Left lobe of liver (tissue), 2 donors: ENCODE measurements at regions not wholly inside any gene's neighbourhood (a gene's known extent, or its start where the extent isn't known, plus 50 kb on each side); places are given as distances from the start of the nearest gene placed in this dataset.
A peak's percentile ranks its signal among the peaks of the same experiment; 100 is the strongest.
"Not testable (repeated sequence)": the region's sequence is repeated elsewhere in the genome, so short reads cannot be mapped to it uniquely, and the experiment has no call there.

ENCODE experiments used
- ATAC-seq: fragments of 200-7000 bp; cut with Tn5 transposase; one replicate; pipeline ENCODE4 v1.9.1; 2020; ENCODE audit warnings: mild to moderate bottlenecking, moderate library complexity
- DNase-seq: peaks from one replicate; pipeline ENCODE4 v3.0.0-alpha.2; 2020; ENCODE audit warnings: low spot score
- donor health status: DM: no; HTN: no; CAD: no; lungs with moderate emphysema.
- donor health status: DM: no; HTN: yes; CAD: no.

DNA sequence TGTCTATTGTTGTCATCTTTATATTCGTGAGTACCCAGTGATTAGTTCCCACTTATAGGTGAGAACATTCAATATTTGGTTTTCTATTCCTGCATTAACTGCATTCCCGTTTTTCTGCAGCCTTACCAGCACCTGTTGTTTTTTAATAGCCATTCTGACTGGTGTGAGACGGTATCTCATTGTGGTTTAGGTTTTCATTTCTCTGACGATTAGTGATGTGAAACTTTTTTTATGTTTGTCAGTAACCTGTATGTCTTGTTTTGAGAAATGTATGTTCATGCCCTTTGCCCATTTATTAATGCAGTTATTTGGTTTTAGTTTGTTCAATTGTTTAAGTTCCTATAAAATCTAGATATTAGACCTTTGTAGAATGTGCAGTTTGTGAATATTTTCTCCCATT lies 546.0 kb upstream of the RORB start:
- no peak for DNase-seq

DNA sequence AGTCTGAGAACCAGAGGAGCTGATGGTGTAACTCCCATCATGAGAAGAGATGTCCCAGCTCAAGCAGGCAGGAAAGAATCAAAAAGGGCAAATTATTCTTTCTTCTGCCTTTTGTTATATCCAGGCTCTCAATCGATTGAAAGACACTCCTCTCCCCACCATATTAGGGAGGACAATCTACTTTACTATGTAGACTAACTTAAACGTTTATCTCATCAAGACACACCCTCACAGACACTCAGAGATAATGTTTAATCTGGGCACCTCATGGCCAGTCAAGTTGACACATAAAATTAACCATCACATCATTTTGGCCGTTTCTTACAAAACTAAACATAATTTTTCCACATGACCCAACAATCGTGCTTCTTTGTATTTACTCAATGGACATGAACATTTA lies 534.3 kb upstream of the RORB start:
- no peak for ATAC-seq

More for the DNA sequence above, 546.0 kb upstream of the RORB start:
- no peak for ATAC-seq

DNA sequence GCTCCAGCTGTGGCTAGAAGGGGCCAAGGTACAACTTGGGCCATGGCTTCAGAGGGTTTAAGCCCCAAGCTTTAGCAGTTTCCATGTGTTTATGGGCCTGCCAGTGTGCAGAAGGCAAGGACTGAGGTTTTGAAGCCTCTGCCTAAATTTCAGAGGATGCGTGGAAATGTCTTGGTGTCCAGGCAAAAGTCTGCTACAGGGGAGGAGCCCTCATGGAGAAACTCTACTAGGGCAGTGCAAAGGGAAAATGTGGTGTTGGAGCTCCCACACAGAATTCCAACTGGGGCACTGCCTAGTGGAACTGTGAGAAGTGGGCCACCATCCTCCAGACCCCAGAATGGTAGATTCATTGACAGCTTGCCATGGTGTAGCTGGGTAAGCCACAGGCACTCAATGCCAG lies 527.2 kb upstream of the RORB start:
- DNase-seq: no peak
- no peak for ATAC-seq

More for the DNA sequence above, 534.3 kb upstream of the RORB start:
- DNase-seq: no peak

DNA sequence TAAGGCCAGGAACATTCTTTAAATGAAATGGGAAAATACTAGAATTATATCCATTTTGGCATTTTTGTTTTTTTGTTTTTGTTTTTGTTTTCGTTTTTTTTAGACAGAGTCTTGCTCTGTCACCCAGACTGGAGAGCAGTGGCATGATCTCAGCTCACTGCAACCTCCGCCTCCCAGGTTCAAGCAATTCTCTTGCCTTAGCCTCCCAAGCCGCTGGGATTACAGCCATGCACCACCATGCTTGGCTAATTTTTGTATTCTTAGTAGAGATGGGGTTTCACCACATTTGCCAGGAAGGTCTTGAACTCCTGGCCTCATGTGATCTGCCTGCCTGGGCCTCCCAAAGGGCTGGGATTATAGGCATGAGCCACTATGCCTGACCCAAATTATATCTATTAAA lies 520.7 kb upstream of the RORB start:
- ATAC-seq, DNase-seq: not testable (repeated sequence)

DNA sequence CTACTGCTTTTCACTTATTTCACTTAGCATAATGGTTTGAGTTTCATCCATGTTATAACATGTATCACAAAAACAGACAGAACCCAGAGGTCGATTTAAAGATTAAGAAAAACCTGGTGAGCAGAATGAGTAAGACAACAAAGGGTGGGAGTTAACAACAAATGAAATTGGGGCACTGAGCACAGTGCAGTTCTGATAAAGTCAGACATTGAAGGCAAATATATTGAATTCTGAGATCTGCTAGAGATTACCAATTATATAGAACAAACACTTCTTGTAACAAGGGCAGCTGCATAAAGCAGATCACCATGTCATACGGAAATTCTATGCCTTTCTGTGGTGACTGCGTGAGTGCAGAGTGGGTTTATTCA lies 517.3 kb upstream of the RORB start:
- no peak for ATAC-seq
- no peak for DNase-seq

DNA sequence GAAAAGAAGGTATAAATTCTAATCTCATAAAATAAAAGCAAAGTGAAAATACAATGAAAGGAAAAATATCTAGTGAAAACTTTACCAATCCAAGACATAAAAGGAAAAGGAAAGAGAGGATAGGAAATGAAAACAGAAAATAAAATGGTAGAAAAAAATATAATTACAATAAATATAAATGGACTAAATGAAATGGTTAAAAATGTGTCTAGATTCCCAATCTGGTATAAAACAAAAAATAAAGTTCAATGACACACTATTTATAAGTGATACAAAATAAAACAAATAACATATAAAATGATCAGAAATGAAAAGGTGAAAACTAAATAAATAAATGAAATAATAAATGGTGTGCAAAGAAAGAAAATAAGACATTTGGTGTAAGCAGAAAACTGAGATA lies 516.4 kb upstream of the RORB start:
- no peak for DNase-seq
- no peak for ATAC-seq

DNA sequence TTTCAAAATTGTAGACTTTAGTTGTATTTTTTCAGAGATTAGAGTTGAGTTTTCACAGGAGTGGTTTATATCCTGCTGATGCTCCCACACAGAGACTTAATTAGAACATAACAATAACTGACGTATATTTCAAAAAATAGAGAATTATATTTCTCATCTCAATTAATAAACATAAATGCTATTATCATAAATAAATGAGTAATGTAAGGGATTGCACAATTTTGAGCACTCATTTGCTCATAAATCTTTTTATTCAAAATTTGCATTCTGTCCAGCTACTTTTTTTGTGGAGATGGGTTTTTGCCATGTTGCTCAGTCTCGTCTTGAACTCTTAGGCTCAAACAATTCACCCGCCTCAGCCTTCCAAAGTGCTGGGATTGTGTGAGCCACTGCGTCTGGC lies 515.7 kb upstream of the RORB start:
- no peak for ATAC-seq

DNA sequence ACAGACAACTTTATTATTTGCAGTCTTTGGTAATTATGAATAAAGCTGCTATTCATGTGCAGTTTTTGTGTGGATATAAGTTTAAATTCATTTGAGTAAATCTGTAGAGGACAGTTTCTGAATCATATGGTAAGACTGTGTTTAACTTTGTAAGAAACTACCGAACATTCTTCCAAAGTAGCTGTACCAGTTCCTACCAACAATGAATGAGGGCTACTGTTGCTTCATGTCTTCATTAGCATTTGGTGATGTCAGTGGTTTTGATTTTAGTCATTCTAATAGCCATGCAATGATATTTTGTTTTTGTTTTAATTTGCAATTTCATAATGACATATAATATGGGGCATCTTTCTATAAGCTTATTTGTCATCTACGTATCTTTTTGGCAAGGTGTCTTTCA lies 501.3 kb upstream of the RORB start:
- no peak for ATAC-seq
- DNase-seq: no peak

More for the DNA sequence above, 515.7 kb upstream of the RORB start:
- no peak for DNase-seq

DNA sequence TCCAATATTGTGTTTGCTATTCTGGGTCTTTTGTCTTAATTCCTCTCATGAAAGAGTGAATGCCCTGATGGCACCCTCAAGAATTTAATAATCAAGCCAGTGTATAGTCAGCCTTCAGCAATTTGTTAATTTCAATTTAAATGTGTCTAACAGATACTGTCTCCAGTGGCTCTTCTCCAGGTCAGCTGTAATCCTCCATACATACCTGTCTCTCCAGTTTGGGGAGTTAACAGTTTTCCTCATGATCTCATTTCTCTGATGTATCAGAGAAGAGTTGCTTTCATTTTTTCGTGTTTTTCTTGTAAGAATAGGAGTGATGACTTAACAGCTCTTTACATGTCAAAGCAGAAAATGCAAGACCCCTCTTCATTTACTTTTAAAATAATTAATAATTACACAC lies 500.3 kb upstream of the RORB start:
- ATAC-seq (no peak), DNase-seq (no peak)

DNA sequence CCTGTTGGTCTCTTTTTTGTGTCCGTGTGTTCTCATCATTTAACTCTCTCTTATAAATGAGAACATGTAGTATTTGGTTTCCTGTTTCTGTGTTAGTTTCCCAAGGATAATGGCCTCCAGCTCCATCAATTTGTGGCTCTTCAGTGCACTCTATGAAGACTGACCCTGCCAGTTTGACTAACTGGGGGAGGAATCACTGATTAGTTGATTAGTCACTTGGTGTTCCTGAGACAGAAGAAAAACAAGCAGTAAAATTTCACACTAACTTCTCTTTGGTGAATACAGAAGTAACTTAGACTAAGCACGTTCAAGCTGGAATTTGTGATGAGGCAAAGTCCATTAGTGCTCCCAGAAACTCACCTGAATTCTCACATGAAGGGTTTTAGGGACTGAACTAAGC lies 495.8 kb upstream of the RORB start:
- no peak for DNase-seq
- no peak for ATAC-seq

DNA sequence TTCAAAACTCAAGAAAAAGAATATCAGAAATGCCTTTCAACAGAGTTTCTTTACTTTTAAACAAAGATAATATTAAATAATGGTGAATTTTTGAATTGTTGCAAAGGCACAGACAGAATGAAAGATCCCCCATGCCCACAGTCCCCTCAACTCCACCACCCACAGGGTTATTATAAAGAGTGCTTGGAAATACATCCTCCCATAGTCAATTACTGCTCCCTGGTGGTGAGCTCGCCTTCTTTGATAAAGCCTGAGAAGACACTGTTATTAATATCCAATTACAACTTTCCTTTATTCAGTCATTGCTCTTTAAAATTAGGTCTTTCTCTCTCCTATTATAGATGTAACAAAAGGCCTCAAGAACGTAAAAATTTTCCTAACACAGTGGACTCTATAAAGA lies 490.2 kb upstream of the RORB start:
- DNase-seq: no peak
- no peak for ATAC-seq

DNA sequence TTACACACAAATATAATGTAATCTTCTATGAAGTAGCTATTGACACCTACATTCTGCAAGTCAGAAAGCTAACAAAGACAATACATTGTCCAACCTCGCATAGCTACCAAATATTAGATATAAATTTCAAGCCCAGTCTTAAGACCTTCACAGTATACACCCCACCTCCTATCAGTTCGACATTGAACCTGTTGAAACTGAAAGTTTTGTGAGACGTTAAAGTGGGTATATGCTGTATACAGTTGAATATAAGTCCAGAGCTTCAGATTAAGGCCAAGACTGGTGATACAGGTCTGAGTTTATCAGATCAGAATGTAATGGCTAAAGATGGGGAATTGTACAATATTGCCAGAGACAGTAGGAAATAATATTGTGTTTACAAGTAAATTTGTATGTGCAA lies 489.3 kb upstream of the RORB start:
- ATAC-seq: no peak
- DNase-seq: no peak

DNA sequence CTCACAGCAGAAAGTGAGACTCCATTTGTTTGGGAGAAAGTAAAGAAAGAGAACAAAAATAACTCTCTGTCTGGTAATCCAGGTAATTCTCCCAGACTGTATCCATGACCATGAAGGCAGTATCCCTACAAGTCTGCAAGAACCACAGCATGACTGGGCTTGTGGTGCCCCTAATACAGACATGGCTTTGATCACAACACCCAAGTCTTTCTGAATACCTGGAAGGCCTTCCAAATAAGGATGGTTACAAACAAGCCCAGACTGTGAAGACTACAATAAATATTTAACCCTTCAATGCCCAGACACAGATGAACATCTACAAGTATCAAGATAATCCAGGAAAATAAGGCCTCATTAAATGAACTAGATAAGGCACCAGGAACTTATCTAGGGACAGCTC lies 481.1 kb upstream of the RORB start:
- no peak for ATAC-seq
- DNase-seq: no peak

DNA sequence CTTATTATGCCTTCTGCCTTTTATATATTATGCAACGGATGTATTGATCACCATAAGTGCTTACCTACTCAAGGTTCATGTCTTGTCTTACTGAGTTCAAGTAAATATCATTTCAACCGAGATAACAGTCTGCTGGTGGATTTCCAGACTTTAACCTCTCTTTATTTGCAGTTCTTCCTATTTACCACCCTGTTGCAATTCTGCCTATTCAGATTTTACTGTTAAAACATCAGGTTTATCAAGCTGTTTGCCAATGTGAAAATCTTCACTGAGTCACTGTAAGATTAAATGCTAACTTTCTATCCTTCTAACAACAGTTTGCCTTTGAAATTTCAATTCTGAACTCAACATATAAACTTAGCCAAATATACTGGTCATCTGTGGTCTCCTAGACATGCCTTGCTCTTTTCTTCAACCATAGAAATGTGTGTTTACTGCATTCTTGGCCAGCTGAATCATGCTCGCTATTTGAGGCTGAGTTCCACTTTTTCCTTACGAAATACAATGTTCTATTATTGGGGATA lies 471.7 kb upstream of the RORB start:
- DNase-seq: no peak
- peak; percentile 95 for ATAC-seq

DNA sequence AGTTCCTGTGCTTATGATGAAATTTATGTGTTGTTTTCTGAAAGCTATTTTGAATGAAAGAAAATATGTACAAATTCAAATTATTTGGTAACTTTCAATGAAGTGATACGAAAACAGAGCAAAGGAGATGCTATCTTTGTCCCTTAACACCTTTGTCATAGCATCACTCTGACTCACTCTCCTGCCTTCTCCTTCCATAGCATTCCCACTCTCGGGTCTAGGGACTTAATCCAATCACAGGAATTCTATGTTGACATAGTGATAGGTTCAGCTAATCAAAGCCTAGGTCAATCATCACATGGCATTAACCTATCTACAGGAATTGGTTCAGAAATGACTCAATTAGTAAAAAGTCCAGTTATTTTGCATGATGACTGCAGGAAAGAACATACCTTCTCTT lies 464.7 kb upstream of the RORB start:
- ATAC-seq: no peak
- DNase-seq: no peak

DNA sequence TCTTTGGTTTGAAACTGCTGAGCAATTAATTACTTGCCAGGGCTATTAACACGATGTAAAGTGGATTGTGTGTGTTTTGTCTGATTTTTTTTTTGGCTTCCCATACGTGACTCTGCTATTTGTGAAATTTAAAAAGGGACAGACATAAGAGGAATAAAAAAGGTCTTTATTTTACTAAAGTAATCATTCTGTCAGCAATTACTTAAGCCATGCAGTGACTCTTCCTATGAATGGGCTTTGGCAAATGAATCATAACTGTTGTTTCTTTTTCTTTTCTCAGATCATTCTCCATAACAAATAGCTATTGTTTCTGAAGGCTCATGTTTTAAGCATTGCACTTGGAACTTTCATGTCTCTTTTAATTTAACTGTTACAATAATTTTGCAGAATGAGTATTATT lies 461.3 kb upstream of the RORB start:
- ATAC-seq: no peak

DNA sequence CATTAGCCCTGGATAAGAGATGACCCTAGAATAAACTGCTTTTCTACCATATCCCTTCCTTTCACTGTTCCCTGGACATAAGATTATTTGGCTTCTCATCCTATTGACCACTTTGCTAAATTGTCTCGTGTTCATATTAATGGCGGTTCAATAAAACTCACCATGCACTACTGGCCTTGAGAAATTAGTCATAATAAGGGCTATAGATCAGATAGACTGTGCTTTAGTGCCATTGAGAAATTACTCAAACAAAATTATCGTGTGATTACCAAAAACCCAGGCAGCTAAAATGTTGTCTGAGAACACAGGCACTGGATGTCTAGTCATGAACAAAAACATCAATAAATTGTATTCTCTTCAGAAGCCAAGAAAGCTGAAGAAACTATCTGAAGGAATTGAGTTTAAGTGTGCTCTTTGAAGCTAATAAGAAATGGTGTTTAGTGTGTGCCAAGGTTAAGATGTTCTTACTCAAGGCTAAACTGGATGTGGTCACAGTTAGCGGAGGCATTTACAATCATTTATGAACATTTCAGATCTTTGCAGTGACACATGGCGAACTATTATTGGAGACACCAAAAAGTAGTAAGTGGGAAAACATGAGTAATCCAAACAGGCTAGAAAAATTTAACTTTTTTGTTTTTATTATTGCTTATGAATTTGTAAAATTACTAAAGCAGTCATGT lies 460.4 kb upstream of the RORB start:
- no peak for ATAC-seq

More for the DNA sequence above, 461.3 kb upstream of the RORB start:
- DNase-seq: no peak

DNA sequence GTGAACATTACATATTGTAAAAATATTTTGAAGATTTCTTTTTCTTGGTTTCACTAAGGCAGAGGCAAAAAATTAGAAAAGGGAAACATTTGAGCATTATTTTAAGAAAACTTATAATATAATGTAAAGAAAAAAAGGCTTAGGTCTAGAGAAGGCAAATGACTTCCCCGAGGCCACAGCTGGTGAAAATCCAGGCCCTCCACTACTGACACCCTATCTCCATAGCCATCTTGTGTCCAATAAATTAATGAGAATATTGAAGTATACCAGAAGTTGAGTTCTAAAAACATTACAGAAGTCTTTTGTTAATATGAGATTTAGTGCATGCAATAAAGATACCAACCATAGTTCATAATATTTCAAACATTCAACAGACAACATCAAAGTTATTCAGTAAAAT lies 459.9 kb upstream of the RORB start:
- DNase-seq (no peak), ATAC-seq (no peak)

More for the DNA sequence above, 460.4 kb upstream of the RORB start:
- DNase-seq: no peak

DNA sequence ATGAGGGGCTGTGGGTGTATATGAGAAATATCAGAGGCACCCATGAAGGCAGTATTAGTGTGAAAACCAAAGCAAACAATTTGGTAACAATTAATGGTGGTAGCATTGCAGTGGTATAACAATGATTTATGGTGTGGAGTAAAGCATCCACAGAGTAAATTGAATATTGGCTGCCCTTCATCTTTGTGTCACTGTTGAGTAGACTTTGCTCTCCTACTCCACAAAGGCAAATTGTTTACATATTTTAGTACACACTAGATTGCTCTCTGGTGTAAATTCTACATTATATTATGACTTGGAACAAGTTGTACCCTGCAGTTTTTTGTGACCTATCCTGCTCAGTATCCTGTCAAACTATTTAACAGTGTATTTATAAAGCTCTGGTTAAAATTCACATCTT lies 455.5 kb upstream of the RORB start:
- ATAC-seq: peak; percentile 83
- DNase-seq: no peak

DNA sequence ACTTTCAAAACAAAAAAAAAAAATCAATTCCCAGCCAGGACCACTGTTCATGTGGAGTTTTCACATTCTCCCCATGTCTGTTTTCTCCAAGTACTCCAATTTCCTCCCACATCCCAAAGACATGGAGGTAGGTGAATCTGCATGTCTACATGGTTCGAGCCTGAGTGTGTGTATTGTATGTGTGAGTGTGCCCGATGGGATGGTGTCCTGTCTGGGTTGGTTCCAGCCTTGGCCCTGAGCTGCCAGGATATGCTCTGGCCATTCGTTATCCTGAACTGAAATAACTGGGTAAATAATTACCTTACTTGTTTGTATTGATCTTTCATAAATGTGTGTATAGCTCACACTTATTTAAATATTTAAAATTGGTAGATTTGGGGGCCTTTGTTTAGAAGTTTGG lies 452.3 kb upstream of the RORB start:
- ATAC-seq: peak; percentile 78
- DNase-seq: peak; percentile 47

DNA sequence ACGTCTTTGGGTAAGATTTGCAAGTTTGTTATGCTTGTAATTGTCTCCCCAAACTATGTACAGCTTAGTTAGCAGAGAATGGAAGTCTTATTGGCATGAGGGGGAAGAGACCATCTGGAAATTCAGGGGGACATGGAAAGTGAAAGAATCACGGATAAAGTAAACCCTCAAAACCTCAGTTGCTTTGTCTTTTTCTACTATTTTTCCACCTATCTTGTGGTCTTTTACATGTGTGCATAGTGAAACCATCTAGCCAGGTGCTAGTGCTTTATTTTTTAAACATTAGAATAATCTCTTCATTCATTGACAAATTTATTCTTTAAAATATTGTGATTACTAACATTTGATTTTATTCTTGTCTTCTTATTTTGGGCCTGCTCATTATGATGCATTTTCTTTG lies 441.1 kb upstream of the RORB start:
- DNase-seq (no peak), ATAC-seq (no peak)

DNA sequence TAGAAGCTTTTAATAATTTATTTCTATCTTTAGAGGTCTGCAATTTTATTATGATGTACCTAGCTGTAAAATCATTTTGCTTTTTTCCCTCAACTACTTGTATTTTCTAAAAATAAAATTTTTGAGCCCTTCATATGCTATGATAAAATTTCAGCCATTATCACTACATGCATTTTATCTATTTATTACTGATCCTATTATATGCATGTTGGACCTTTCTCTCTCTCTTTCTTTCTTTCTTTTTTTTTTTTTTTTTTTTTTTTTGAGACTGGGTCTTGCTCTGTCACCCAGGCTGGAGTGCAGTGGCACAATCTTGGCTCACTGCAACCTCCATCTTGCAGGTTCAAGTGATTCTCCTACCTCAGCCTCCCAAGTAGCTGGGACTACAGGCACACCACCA lies 440.1 kb upstream of the RORB start:
- DNase-seq, ATAC-seq: not testable (repeated sequence)

DNA sequence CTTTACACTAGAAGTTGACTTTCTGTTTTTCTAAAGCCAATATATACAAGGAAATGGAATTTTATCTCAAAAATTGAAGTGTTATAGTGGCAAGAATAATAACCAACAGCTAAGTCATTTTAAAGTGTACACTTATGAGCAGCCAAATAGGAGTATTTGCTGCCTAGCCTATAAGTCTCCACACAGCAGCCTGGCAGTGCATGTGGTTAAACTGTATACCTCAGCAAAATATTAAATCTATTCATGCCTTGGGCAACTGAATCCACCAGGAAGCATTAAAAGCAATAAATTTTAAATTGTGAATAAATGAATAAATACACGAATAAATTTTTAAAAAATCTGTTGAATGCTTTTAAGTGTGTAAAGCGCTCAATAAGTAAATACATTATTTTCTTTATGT lies 432.4 kb upstream of the RORB start:
- DNase-seq (no peak), ATAC-seq (no peak)
